ENCODE measurements at regions not wholly inside any gene's neighbourhood (a gene's known extent, or its start where the extent isn't known, plus 50 kb on each side); places are given as distances from the start of the nearest gene placed in this dataset.
"Not testable (repeated sequence)": the region's sequence is repeated elsewhere in the genome, so short reads cannot be mapped to it uniquely, and the experiment has no call there.

DNA sequence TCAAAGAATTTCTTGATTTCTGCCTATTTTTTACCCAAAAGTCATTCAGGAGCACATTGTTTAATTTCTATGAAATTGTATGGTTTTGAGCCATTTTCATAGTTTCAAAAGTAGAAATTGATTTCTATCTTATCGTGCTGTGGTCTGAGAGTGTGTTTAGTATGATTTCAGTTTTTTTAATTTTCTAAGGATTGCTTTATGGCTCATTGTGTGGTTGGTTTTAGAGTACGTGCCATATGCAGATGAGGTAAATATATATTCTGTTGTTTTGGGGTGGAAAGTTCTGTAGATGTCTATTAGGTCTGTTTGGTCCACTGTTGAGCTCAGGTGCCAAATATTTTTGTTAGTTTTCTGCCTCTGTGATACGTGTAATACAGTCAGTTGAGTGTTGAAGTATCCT is 487.1 kb upstream of the CBLB start:
- H3K27me3 Mint-ChIP-seq (ENCODE audit: unreplicated experiment) = no peaks in the 10 kb centered on the region
- H3K9me3 Mint-ChIP-seq (ENCODE audit: unreplicated experiment) = peaks cover 2% of the 10 kb centered on the region
- H3K36me3 Mint-ChIP-seq (ENCODE audit: unreplicated experiment) = peaks cover 6% of the 10 kb centered on the region
- H3K4me3 Mint-ChIP-seq (ENCODE audit: unreplicated experiment) = no peak overlapping the region
- peaks cover 3% of the 10 kb centered on the region for H3K4me1 Mint-ChIP-seq (ENCODE audit: low read depth, unreplicated experiment)
- DNase-seq = no peak
- TF ChIP-seq, protein P1, sequence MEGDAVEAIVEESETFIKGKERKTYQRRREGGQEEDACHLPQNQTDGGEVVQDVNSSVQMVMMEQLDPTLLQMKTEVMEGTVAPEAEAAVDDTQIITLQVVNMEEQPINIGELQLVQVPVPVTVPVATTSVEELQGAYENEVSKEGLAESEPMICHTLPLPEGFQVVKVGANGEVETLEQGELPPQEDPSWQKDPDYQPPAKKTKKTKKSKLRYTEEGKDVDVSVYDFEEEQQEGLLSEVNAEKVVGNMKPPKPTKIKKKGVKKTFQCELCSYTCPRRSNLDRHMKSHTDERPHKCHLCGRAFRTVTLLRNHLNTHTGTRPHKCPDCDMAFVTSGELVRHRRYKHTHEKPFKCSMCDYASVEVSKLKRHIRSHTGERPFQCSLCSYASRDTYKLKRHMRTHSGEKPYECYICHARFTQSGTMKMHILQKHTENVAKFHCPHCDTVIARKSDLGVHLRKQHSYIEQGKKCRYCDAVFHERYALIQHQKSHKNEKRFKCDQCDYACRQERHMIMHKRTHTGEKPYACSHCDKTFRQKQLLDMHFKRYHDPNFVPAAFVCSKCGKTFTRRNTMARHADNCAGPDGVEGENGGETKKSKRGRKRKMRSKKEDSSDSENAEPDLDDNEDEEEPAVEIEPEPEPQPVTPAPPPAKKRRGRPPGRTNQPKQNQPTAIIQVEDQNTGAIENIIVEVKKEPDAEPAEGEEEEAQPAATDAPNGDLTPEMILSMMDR (IDR thresholded peaks at IDR 0.05; ENCODE audit: partially characterized antibody, unreplicated experiment) = no peak
- no peak overlapping the region for H3K27ac Mint-ChIP-seq (ENCODE audit: unreplicated experiment)

DNA sequence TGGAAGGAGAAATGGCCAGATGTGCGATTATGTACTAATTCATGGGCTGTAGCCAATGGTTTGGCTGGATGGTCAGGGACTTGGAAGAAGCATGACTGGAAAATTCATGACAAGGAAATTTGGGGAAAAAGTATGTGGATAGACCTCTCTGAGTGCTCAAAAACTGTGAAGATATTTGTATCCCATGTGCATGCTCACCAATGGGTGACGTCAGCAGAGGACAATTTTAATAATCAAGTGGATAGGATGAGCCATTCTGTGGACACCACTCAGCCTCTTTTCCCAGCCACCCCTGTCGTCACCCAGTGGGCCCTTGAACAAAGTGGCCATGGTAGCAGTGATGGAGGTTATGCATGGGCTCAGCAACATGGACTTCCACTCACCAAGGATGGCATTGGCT is 490.9 kb upstream of the CBLB start:
- no peak overlapping the region for H3K27ac Mint-ChIP-seq (ENCODE audit: unreplicated experiment)
- TF ChIP-seq, protein P1 (IDR thresholded peaks at IDR 0.05; ENCODE audit: partially characterized antibody, unreplicated experiment) = no peak
- peaks cover 8% of the 10 kb centered on the region for H3K36me3 Mint-ChIP-seq (ENCODE audit: unreplicated experiment)
- H3K4me1 Mint-ChIP-seq (ENCODE audit: low read depth, unreplicated experiment) = peaks cover 3% of the 10 kb centered on the region
- peaks cover 2% of the 10 kb centered on the region for H3K9me3 Mint-ChIP-seq (ENCODE audit: unreplicated experiment)
- no peaks in the 10 kb centered on the region for H3K27me3 Mint-ChIP-seq (ENCODE audit: unreplicated experiment)
- no peak overlapping the region for H3K4me3 Mint-ChIP-seq (ENCODE audit: unreplicated experiment)
- no peak for DNase-seq

DNA sequence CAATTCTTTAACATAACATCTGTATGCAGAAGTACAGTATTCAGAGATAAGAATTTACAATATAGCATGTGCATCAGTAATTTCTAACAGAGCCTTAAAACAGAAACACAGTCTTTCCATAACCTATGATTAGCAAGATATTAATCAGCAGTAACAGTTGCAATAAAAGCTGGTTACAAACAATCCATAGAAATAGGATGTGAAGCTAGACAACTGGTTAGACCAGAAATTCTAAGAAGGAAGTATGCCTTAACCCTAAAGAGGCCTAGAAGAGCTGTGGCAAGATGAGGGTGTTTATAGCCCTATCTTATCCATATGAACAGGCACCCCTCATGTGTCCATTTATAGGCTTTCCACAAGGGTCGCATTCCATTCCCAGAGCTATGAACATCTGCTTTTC is 492.1 kb upstream of the CBLB start:
- not testable (repeated sequence) for H3K27ac Mint-ChIP-seq (ENCODE audit: unreplicated experiment); H3K4me3 Mint-ChIP-seq (ENCODE audit: unreplicated experiment); H3K27me3 Mint-ChIP-seq (ENCODE audit: unreplicated experiment); H3K36me3 Mint-ChIP-seq (ENCODE audit: unreplicated experiment); H3K9me3 Mint-ChIP-seq (ENCODE audit: unreplicated experiment); H3K4me1 Mint-ChIP-seq (ENCODE audit: low read depth, unreplicated experiment); DNase-seq

DNA sequence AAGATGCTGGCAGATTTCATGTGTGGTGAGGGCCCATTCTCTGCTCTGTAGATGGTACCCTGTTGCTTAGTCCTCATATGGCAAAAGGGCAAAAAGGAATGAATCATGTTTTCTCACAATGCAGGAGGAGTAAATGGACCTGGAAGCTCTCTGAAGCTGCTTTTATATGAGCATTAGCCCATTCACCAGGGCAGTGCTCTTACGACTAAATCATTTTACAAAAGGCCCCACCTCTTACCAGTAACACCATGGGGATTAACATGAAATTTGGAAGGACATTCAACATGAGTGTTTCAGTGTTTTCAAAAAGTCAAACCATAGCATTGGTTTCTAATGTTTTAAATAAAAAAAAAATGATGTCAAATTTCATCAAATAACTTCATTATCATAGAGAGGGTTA is 495.7 kb upstream of the CBLB start:
- Mint-ChIP-seq H3K4me3 (ENCODE audit: unreplicated experiment) (no peak overlapping the region), H3K27ac (ENCODE audit: unreplicated experiment) (no peak overlapping the region), H3K27me3 (ENCODE audit: unreplicated experiment) (peaks cover 2% of the 10 kb centered on the region), H3K4me1 (ENCODE audit: low read depth, unreplicated experiment) (peaks cover 6% of the 10 kb centered on the region), H3K9me3 (ENCODE audit: unreplicated experiment) (peaks cover 3% of the 10 kb centered on the region), H3K36me3 (ENCODE audit: unreplicated experiment) (peaks cover 8% of the 10 kb centered on the region)
- TF ChIP-seq, protein P1 (IDR thresholded peaks at IDR 0.05; ENCODE audit: partially characterized antibody, unreplicated experiment) = no peak
- no peak for DNase-seq

DNA sequence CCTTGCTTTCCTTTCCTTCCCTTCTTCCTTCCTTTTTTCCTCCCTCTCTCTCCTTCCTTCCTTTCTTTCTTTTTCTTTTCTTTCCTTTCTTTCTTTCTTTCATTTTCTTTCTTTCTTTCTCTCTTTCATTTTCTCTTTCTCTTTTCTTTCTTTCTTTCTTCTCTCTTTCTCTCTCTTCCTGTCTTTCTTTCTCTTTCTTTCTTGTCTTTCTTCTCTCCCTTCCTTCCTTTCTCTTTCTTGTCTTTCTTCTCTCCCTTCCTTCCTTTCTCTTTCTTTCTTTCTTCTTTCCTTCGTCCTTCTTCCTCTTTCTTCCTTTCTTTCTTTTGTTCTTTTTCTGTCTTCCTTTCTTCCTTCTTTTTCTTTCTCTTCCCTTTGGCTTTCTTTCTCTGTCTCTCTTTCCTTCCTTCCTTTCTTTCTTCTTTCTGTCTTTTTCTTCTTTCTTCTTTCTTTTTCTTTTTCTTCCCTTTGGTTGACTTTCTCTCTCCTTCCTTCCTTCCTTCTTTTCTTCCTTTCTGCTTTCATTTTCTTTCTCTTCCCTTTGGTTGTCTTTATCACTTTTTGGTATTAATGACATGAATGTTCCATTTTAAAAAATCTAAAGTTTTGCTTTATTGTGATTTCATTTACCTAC is 496.4 kb upstream of the CBLB start:
- Mint-ChIP-seq H3K4me3 (ENCODE audit: unreplicated experiment) (no peak overlapping the region), H3K27ac (ENCODE audit: unreplicated experiment) (no peak overlapping the region), H3K27me3 (ENCODE audit: unreplicated experiment) (peaks cover 2% of the 10 kb centered on the region), H3K36me3 (ENCODE audit: unreplicated experiment) (peaks cover 8% of the 10 kb centered on the region), H3K9me3 (ENCODE audit: unreplicated experiment) (peaks cover 3% of the 10 kb centered on the region), H3K4me1 (ENCODE audit: low read depth, unreplicated experiment) (peaks cover 6% of the 10 kb centered on the region)
- no peak for DNase-seq
- TF ChIP-seq, protein P1 (IDR thresholded peaks at IDR 0.05; ENCODE audit: partially characterized antibody, unreplicated experiment) = no peak

Measured in glutamatergic neuron (in vitro differentiated cells).